ENCODE measurements at regions not wholly inside any gene's neighbourhood (a gene's known extent, or its start where the extent isn't known, plus 50 kb on each side); places are given as distances from the start of the nearest gene placed in this dataset.

DNA sequence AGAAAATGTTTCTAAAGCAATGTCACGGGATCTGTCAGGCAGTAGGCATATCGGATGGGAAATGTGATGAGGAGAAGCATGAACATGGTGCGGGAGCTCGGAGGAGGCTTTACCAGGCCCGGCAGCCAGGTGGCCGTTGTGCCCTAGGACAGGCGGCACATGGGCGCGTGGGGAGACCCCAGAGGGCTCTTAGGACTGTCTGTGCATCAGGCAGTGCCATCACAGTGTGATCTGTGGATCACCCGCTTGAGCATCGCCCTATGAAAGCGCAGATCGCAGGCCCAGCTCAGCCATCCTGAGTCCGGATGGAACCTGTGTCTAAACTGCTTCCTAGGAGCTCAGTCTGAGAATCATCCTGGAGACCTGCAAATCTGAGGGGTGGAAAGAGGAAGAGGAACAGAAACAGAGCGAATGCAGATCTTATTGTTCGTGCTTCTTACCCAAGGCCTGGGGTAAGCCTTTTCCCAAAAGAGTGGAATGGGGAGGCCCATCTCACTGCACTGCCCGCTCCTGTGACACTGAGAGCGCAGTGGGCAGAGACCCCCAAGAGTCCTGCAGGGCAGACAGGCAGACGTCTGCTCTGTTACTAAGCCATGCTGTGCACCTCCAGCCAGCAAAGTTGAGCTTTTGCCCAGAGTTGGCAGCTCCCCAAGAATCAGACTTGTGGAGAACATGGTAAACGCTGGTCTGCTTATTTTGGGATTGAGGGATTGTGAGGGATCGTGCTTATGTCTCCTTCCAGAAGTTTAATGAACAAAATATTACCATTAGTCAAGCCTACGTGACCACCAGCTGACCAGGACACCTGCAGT lies 251.0 kb downstream of the RHOU start:
- Histone ChIP-seq H3K9me3 (ENCODE audit: insufficient read depth, low read length) (no peaks in the 10 kb centered on the region), H3K4me1 (ENCODE audit: low read length) (peaks cover 7% of the 10 kb centered on the region), H3K79me2 (ENCODE audit: low read length) (no peaks in the 10 kb centered on the region), H3K27me3 (ENCODE audit: low read depth, low read length) (no peaks in the 10 kb centered on the region), H2AFZ (ENCODE audit: low read depth, low read length) (no peak overlapping the region), H3K4me2 (ENCODE audit: low read length) (no peak overlapping the region), H3K36me3 (replicated peaks; ENCODE audit: low read depth, low read length) (no peaks in the 10 kb centered on the region), H3K4me3 (ENCODE audit: low read length) (no peak overlapping the region), H4K20me1 (ENCODE audit: insufficient read depth, low read length) (no peaks in the 10 kb centered on the region), H3K27ac (ENCODE audit: low read length) (no peak overlapping the region), H3K9ac (ENCODE audit: low read length) (no peak overlapping the region)
- TF ChIP-seq, protein P1, sequence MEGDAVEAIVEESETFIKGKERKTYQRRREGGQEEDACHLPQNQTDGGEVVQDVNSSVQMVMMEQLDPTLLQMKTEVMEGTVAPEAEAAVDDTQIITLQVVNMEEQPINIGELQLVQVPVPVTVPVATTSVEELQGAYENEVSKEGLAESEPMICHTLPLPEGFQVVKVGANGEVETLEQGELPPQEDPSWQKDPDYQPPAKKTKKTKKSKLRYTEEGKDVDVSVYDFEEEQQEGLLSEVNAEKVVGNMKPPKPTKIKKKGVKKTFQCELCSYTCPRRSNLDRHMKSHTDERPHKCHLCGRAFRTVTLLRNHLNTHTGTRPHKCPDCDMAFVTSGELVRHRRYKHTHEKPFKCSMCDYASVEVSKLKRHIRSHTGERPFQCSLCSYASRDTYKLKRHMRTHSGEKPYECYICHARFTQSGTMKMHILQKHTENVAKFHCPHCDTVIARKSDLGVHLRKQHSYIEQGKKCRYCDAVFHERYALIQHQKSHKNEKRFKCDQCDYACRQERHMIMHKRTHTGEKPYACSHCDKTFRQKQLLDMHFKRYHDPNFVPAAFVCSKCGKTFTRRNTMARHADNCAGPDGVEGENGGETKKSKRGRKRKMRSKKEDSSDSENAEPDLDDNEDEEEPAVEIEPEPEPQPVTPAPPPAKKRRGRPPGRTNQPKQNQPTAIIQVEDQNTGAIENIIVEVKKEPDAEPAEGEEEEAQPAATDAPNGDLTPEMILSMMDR (IDR thresholded peaks at IDR 0.05; ENCODE audit: low read depth, low read length): no peak
- TF ChIP-seq EZH2phosphoT487 (IDR thresholded peaks at IDR 0.05; ENCODE audit: low read depth): no peak

DNA sequence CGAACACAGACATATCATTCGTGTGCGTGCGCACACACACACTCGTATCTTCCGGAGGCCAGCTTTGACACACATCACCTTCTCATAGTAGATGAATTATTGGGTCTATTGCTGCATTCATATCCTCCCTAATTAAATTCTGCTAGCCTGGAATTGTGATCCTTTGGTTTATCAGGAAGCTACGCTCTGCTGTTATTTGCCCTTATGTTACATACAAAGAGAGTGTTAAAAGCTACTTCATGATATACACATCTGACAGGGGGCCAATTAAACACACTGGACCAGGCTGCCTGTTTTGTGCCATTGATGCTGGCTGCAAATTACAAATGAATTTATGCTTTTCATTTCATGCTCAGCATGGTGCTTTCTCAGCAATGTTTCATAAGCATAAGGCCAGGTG lies 252.0 kb downstream of the RHOU start:
- Histone ChIP-seq H3K9me3 (ENCODE audit: insufficient read depth, low read length) (no peaks in the 10 kb centered on the region), H3K9ac (ENCODE audit: low read length) (no peak overlapping the region), H4K20me1 (ENCODE audit: insufficient read depth, low read length) (no peaks in the 10 kb centered on the region), H3K4me1 (ENCODE audit: low read length) (peaks cover 7% of the 10 kb centered on the region), H3K27me3 (ENCODE audit: low read depth, low read length) (peaks cover 9% of the 10 kb centered on the region), H3K4me3 (ENCODE audit: low read length) (no peak overlapping the region), H3K4me2 (ENCODE audit: low read length) (no peak overlapping the region), H2AFZ (ENCODE audit: low read depth, low read length) (no peak overlapping the region), H3K27ac (ENCODE audit: low read length) (no peak overlapping the region), H3K36me3 (replicated peaks; ENCODE audit: low read depth, low read length) (no peaks in the 10 kb centered on the region), H3K79me2 (ENCODE audit: low read length) (no peaks in the 10 kb centered on the region)
- TF ChIP-seq, protein P1 (IDR thresholded peaks at IDR 0.05; ENCODE audit: low read depth, low read length): no peak
- no peak for TF ChIP-seq EZH2phosphoT487 (IDR thresholded peaks at IDR 0.05; ENCODE audit: low read depth)

DNA sequence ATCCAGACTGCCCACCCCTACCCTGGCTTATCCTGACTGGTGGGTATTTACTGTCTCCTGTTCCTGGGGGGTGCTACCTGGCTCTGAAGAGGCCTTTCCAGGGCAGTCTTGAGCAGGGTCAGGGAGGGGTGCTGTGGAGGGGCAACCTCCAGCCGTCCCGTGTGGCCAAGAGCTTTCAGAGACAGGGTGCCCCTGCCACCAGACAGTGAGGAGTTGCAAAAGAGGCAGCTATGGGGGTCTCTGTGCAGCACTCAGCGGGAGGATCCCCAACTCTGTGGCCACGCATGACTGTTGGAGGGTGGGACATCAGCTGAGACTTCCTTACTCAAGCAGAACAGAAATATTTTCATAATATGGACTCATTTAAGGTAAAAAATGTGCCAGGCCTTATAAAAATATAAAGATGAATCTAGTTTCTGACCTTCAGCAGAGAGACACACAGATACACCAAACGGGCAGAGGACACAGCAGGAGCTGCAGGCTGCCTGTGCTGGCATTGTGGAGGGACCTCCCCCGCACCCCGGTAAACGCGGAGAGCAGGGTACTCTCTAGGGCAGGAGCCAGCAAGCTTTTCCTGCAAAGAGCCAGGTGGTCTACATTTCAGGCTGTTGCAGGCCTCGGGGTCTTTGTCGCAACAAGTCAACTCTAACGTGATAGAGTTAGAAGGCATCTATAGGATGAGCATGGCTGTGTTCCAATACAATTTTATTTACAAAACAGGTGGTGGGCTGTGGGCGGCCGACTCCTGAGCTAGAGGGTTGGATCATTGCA lies 252.6 kb downstream of the RHOU start:
- Histone ChIP-seq H2AFZ (ENCODE audit: low read depth, low read length) (no peak overlapping the region), H4K20me1 (ENCODE audit: insufficient read depth, low read length) (no peaks in the 10 kb centered on the region), H3K4me3 (ENCODE audit: low read length) (no peak overlapping the region), H3K9ac (ENCODE audit: low read length) (no peak overlapping the region), H3K9me3 (ENCODE audit: insufficient read depth, low read length) (no peaks in the 10 kb centered on the region), H3K4me1 (ENCODE audit: low read length) (peaks cover 7% of the 10 kb centered on the region), H3K36me3 (replicated peaks; ENCODE audit: low read depth, low read length) (no peaks in the 10 kb centered on the region), H3K79me2 (ENCODE audit: low read length) (no peaks in the 10 kb centered on the region), H3K27me3 (ENCODE audit: low read depth, low read length) (peaks cover 16% of the 10 kb centered on the region), H3K27ac (ENCODE audit: low read length) (no peak overlapping the region), H3K4me2 (ENCODE audit: low read length) (no peak overlapping the region)
- TF ChIP-seq, protein P1 (IDR thresholded peaks at IDR 0.05; ENCODE audit: low read depth, low read length): no peak
- no peak for TF ChIP-seq EZH2phosphoT487 (IDR thresholded peaks at IDR 0.05; ENCODE audit: low read depth)

DNA sequence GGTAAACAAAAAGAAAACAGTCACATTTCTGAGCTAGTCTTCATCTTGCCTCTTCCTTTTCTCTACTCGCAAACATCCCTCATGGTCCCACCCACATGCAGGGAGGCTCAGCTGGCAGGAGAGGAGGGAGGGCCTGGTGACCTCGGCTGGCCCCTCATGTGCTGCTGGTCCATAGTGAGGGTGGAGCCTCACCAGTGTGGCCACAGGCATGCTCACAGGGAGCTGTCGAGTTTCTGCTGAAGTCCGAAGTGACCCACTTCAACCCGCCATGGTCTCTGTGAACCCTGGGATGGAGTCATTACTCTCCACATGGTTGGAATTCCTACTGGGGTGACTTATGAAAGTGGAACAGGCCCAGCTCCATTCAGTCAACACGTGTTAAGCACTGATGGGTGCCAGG lies 253.4 kb downstream of the RHOU start:
- Histone ChIP-seq H2AFZ (ENCODE audit: low read depth, low read length) (no peak overlapping the region), H3K4me3 (ENCODE audit: low read length) (no peak overlapping the region), H3K9ac (ENCODE audit: low read length) (no peak overlapping the region), H3K27me3 (ENCODE audit: low read depth, low read length) (peaks cover 21% of the 10 kb centered on the region), H3K4me1 (ENCODE audit: low read length) (peaks cover 7% of the 10 kb centered on the region), H3K9me3 (ENCODE audit: insufficient read depth, low read length) (no peaks in the 10 kb centered on the region), H4K20me1 (ENCODE audit: insufficient read depth, low read length) (no peaks in the 10 kb centered on the region), H3K27ac (ENCODE audit: low read length) (no peak overlapping the region), H3K36me3 (replicated peaks; ENCODE audit: low read depth, low read length) (no peaks in the 10 kb centered on the region), H3K4me2 (ENCODE audit: low read length) (no peak overlapping the region), H3K79me2 (ENCODE audit: low read length) (no peaks in the 10 kb centered on the region)
- TF ChIP-seq, protein P1 (IDR thresholded peaks at IDR 0.05; ENCODE audit: low read depth, low read length): no peak
- no peak for TF ChIP-seq EZH2phosphoT487 (IDR thresholded peaks at IDR 0.05; ENCODE audit: low read depth)

All from OCI-LY3 (cell line).